Fibroblast of upper back skin (primary cell): ENCODE measurements at regions not wholly inside any gene's neighbourhood (a gene's known extent, or its start where the extent isn't known, plus 50 kb on each side); places are given as distances from the start of the nearest gene placed in this dataset.

ENCODE experiments used
- DNase-seq: peaks from one replicate; pipeline ENCODE4 v3.0.0-alpha.2; 2013

- no peak for DNase-seq
Measured at GRCh38 chr6:4549556-4550226, 226.5 kb upstream of the CDYL start.

- no peak for DNase-seq
Measured at GRCh38 chr6:4545893-4546292, 230.3 kb upstream of the CDYL start.

DNA sequence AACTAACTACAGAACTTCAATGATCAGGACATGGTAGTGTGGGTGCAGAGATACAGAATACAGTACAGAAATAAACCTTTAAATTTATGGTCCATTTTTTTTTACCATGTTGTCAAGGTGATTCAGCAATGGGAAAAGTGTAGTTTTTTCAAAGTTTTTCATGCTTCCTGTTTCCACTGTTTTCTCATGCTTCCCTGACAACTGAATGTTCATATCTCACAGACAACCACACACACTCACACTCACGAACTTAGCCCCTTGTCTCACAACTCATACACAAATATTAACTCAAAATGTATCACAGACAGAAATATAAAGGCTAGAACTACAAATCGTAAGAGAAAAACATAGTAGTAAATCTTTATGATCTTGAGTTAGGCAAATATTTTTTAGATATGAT, 232.6 kb upstream of the CDYL start:
- no peak for DNase-seq

DNA sequence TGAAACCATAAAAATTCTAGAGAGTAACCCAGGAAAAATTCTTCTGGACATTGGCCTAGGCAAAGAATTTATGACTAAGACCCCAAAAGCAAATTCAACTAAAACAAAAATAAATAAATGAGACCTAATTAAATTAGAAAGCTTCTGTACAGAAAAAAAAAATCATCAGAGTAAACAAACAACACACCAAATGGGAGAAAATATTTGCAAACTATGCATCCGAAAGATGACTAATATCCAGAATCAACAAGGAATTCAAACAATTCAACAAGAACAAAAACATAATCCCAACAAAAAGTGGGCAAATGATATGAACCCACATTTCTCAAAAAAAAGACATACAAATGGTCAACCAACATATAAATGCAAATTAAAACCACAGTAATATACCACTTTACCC, 242.6 kb upstream of the CDYL start:
- DNase-seq = no peak

DNA sequence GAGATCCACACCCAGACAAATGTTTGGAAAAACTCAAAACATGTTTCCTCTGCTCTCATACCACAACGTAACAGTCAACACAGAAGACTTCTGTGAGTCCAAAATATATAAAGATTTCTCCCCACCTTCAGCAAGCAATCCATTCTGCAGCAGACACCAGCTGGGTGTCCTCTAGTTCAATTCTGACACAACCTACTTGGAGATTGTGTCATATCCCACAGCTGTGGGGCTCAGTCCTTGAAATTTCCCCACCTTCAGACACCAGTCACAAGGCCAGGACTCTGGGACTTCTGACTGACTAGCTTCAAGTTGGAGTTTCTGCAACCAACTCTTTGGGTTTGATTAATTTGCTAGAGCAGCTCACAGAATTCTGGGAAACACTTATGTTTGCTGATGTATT, 244.8 kb upstream of the CDYL start:
- no peak for DNase-seq

DNA sequence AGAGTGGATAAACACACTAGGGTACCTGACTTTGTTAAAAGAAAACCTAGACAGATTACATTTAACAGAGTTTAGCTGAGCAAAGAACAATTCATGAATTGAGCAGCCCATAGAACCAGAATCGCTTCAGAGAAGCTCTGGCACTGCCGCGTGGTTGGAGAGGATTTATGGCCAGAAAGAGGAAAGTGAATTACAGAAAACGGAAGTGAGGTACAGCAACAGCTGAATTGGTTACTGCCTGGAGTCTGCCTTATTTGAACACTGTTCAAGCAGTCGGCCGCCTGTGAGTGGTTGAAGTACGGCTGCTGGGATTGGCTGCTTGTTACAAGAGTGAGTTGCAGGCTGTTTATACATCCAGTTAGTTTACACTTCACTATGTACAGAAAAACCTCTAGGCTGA, 253.8 kb upstream of the CDYL start:
- no peak for DNase-seq

- DNase-seq = no peak
Measured at GRCh38 chr6:4521070-4521469, 255.1 kb upstream of the CDYL start.

DNA sequence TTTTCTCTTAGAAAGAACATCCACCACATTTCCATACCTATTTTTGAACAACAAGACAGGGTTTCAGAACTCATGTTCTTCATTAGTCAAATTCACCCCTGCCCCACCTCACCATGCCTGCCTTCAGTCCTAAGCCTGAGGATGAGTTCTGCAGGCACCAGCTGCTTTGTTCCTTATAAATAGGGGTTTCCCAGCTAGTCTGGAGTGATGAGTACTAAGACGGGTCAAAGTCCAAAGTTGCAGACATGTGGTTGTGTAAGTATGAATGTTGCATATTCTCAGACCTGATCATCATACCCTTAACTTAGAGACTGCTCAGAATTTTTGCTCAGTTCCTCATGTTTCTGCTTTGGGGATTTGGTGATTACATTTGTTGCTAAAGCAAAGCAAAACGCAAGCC, 257.7 kb upstream of the CDYL start:
- peak; percentile 63 for DNase-seq

GRCh38 chr6:4516206-4516605, 260.0 kb upstream of the CDYL start:
- DNase-seq = no peak

DNA sequence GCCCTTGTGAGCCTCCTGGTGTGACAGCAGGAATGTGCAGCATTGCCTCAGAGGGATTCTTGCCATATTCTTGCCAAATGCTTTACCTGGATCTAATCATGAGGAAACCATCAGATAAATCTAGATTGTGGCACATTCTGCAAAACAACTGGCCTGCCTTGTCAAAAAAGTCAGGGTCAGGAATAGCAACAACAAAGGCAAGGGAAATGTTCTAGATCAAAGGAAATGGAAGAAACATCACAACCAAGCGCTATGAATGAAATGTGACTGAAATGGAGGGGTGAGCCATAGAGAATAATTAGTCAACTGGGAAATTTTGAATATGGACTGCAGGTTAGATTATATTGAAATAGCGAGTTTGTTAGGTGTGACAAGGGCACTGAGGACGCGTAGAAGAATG, 262.6 kb upstream of the CDYL start:
- no peak for DNase-seq

- DNase-seq = no peak
Measured at GRCh38 chr6:4512051-4512471, 264.1 kb upstream of the CDYL start.

DNA sequence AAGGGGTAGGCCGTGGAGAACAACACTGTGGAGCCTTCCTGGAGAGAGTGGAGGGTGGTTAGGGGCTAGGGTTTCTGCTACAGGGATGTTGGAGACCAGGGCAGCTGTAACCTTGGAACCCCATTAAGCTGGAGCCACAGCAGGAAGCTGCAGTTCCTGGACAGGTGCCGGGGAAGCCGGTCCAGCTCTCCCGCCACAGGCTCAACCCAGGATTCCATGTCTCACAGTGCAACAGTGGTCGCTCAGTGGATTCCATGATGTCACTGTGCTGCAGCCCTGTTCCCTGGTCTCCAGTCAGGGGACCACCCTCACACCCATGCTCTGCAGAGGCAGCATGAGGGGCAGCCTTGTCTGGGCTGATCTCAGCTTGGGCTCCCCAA, 264.6 kb upstream of the CDYL start:
- DNase-seq = no peak

- no peak for DNase-seq
Measured at GRCh38 chr6:4510906-4511640, 265.1 kb upstream of the CDYL start.

- no peak for DNase-seq
Measured at GRCh38 chr6:4510317-4510716, 265.9 kb upstream of the CDYL start.

GRCh38 chr6:4509506-4509905, 266.7 kb upstream of the CDYL start:
- DNase-seq = no peak

DNA sequence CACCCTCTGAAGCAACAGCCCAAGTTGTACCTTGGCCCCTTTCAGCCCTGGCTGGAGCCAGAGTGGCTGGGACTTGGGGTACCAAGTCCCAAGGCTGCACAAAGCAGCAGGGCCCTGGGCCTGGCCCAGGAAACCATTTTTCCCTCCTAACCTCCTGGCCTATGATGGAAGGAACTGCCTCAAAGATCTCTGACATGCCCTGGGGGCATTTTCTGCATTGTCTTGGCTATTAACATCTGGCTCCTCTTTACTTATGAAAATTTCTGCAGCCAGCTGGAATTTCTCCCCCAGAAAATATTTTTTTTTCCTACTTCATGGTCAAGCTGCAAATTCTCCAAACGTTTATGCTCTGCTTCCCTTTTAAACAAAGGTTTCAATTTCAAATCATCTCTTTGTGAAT, 269.4 kb upstream of the CDYL start:
- no peak for DNase-seq

- no peak for DNase-seq
Measured at GRCh38 chr6:4506223-4506622, 270.0 kb upstream of the CDYL start.

DNA sequence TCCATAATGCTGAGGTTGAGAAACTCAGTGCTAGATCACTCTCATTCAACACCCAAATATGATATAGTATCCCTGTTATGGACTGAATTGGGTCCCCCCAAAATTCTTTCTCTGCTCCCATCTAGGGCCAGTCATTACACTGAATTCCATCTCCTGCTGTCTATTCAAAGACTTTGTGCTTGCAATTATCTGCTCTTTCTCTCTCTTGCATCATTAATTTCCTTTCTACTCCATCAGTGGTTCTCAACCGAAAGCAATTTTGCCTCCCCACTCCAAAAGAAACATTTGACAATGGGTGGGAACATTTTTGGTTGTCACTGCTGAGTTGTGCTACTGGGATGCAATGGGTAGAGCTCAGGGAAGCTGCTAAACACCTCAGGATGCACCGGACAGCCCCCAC, 271.5 kb upstream of the CDYL start:
- DNase-seq = peak; percentile 5

GRCh38 chr6:4503700-4504099, 272.5 kb upstream of the CDYL start:
- no peak for DNase-seq

- no peak for DNase-seq
Measured at GRCh38 chr6:4496284-4496683, 279.9 kb upstream of the CDYL start.

DNA sequence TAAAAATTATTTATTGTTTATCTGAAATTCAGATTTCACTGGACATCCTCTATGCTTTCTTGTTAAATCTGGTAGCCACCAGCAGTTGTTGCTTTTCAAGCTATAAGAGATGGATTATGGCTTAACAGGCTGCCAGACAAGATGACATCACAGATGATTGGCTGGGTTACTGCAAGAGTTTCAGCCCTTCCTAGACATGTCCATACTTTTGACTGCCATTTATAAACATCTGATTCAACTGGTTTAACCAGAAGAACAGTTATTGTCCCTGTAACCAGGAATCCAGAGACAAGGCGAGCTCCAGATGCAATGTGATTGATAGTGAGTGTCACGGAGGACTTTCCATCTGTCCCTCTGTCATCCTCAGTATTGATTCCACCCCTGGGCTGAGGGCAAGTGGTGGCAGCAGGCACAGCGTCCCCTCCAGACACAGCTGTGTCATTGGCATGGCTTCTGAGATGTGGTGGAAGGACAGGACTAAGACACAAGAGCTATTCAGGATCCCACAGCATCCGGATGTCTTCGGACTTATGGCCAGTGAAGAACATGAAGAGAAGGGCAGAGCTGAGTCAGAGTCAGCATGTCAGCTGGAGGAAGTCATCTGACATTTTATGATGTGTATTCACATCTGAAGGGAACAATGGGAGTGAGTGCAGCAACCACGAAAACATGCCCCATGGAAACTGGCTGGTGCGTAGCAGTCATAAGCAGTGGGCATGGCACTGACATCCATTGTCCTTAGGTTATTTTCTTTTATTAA, 284.5 kb upstream of the CDYL start:
- DNase-seq = no peak

- DNase-seq = no peak
Measured at GRCh38 chr6:4489538-4489937, 286.7 kb upstream of the CDYL start.

- no peak for DNase-seq
Measured at GRCh38 chr6:4488389-4488788, 287.8 kb upstream of the CDYL start.

- DNase-seq = no peak
Measured at GRCh38 chr6:4487538-4487937, 288.7 kb upstream of the CDYL start.
